HEK293 (cell line): ENCODE measurements at regions not wholly inside any gene's neighbourhood (a gene's known extent, or its start where the extent isn't known, plus 50 kb on each side); places are given as distances from the start of the nearest gene placed in this dataset.

Experiments used
- CTCF ChIA-PET: fragments of 350-600 bp; formaldehyde crosslinking; extraction: SDS; loops from one replicate; lab custom pipeline; 2021; ENCODE audit warnings: antibody characterized with exemption; lab: Yijun Ruan, JAX
- POLR2A ChIA-PET: fragments of 300-600 bp; formaldehyde crosslinking; extraction: SDS; loops from one replicate; lab custom pipeline; 2020; ENCODE audit warnings: antibody characterized with exemption, inconsistent platforms; lab: Yijun Ruan, JAX
- H3K27ac ChIP-seq: fragments of 200-500 bp; sonication (Bioruptor generic); 2 replicates; pipeline ENCODE4 v1.5.1; 2014; ENCODE audit warnings: low read depth, low read length, control low read depth, inconsistent platforms; ENCODE audit errors: extremely low read depth
- H3K36me3 ChIP-seq, 2 experiments: fragments of 200-500 bp in 1 of 2; sonication (Bioruptor generic) in 1 of 2; 1 replicate in 1 of 2; 2 replicates in 1 of 2; pipeline ENCODE4 v1.5.1; 2014 to 2017; ENCODE audit warnings: inconsistent platforms in 2 of 2, low read length in 2 of 2; ENCODE audit not compliant: control insufficient read depth in 2 of 2, insufficient read depth in 1 of 2
- H3K4me1 ChIP-seq: fragments of 200-500 bp; sonication (Bioruptor generic); 2 replicates; pipeline ENCODE4 v1.5.1; 2014; ENCODE audit warnings: mild to moderate bottlenecking, low read length, inconsistent platforms; ENCODE audit not compliant: control insufficient read depth, insufficient read depth
- H3K4me3 ChIP-seq: 2 replicates; pipeline ENCODE4 v1.5.1; 2011; ENCODE audit warnings: low read depth, mild to moderate bottlenecking, control low read depth, low read length, moderate library complexity
- H3K9me3 ChIP-seq: fragments of 200-500 bp; sonication (Bioruptor generic); 2 replicates; pipeline ENCODE4 v1.5.1; 2014; ENCODE audit warnings: low read depth, low read length, inconsistent platforms; ENCODE audit not compliant: control insufficient read depth, insufficient read depth
- EGR2 ChIP-seq: fragments of 450-650 bp; formaldehyde crosslinking; IDR thresholded peaks from 2 replicates; pipeline ENCODE4 v1.5.1; 2016; ENCODE audit warnings: low read depth, missing biosample characterization, missing genetic modification characterization
- GLI2 ChIP-seq: fragments of 450-650 bp; formaldehyde crosslinking; IDR thresholded peaks from 2 replicates; pipeline ENCODE4; 2017; ENCODE audit warnings: missing biosample characterization, missing genetic modification characterization, low read depth, borderline replicate concordance
- HOXC10 ChIP-seq: sonication (generic); formaldehyde crosslinking; IDR thresholded peaks from 2 replicates; pipeline ENCODE4 v1.8.1; 2023; ENCODE audit warnings: mild to moderate bottlenecking, missing genetic modification reagents
- MZF1 ChIP-seq: fragments of 450-650 bp; formaldehyde crosslinking; IDR thresholded peaks from 2 replicates; pipeline ENCODE4 v1.5.1; 2017; ENCODE audit warnings: missing biosample characterization, missing genetic modification characterization, borderline replicate concordance
- SCRT1 ChIP-seq: fragments of 450-650 bp; formaldehyde crosslinking; IDR thresholded peaks from 2 replicates; pipeline ENCODE4 v1.5.1; 2016; ENCODE audit warnings: missing biosample characterization, missing genetic modification characterization, borderline replicate concordance
- SETDB1 ChIP-seq: IDR thresholded peaks from one replicate; pipeline ENCODE4 v1.6.1; 2017; ENCODE audit warnings: mild to moderate bottlenecking, low read length, moderate library complexity, mixed read lengths; ENCODE audit not compliant: insufficient read length
- ZFP41 ChIP-seq: fragments of 450-650 bp; formaldehyde crosslinking; IDR thresholded peaks from 2 replicates; pipeline ENCODE4 v1.5.1; 2016; ENCODE audit warnings: missing biosample characterization, missing genetic modification characterization, borderline replicate concordance
- ZNF202 ChIP-seq: fragments of 450-650 bp; formaldehyde crosslinking; IDR thresholded peaks from 2 replicates; pipeline ENCODE4 v1.5.1; 2016; ENCODE audit warnings: missing biosample characterization, missing genetic modification characterization, borderline replicate concordance
- ZNF248 ChIP-seq: fragments of 450-650 bp; formaldehyde crosslinking; IDR thresholded peaks from 2 replicates; pipeline ENCODE4 v1.5.1; 2017; ENCODE audit warnings: missing biosample characterization, missing genetic modification characterization
- ZNF350 ChIP-seq: fragments of 450-650 bp; formaldehyde crosslinking; IDR thresholded peaks from 2 replicates; pipeline ENCODE4 v1.5.0; 2017; ENCODE audit warnings: missing biosample characterization, mild to moderate bottlenecking, missing genetic modification characterization
- ZNF426 ChIP-seq: fragments of 450-650 bp; formaldehyde crosslinking; IDR thresholded peaks from 2 replicates; pipeline ENCODE4 v1.5.1; 2017; ENCODE audit warnings: missing biosample characterization, missing genetic modification characterization, mild to moderate bottlenecking, inconsistent platforms, moderate library complexity
- ZNF529 ChIP-seq: fragments of 450-650 bp; formaldehyde crosslinking; IDR thresholded peaks from 2 replicates; pipeline ENCODE4 v1.5.1; 2017; ENCODE audit warnings: missing genetic modification characterization, missing biosample characterization; ENCODE audit not compliant: insufficient replicate concordance
- ZNF664 ChIP-seq: fragments of 450-650 bp; formaldehyde crosslinking; IDR thresholded peaks from 2 replicates; pipeline ENCODE4 v1.5.1; 2016; ENCODE audit warnings: missing biosample characterization, missing genetic modification characterization
- ZNF701 ChIP-seq: fragments of 450-650 bp; formaldehyde crosslinking; IDR thresholded peaks from 2 replicates; pipeline ENCODE4 v1.5.1; 2016; ENCODE audit warnings: missing biosample characterization, missing genetic modification characterization
- ZNF837 ChIP-seq: fragments of 450-650 bp; formaldehyde crosslinking; IDR thresholded peaks from 2 replicates; pipeline ENCODE4 v1.5.1; 2016; ENCODE audit warnings: missing biosample characterization, missing genetic modification characterization
- ZSCAN4 ChIP-seq: fragments of 450-650 bp; formaldehyde crosslinking; IDR thresholded peaks from 2 replicates; pipeline ENCODE4 v1.5.1; 2017; ENCODE audit warnings: missing biosample characterization, missing genetic modification characterization
- TF ChIP-seq, protein P1 (sequence below): fragments of 450-650 bp; formaldehyde crosslinking; IDR thresholded peaks from 2 replicates; pipeline ENCODE4 v1.5.1; 2017; ENCODE audit warnings: missing biosample characterization, missing genetic modification characterization
- TF ChIP-seq, protein P2 (sequence below): fragments of 450-650 bp; formaldehyde crosslinking; IDR thresholded peaks from 2 replicates; pipeline ENCODE4 v1.5.1; 2016; ENCODE audit warnings: missing biosample characterization, missing genetic modification characterization

DNA sequence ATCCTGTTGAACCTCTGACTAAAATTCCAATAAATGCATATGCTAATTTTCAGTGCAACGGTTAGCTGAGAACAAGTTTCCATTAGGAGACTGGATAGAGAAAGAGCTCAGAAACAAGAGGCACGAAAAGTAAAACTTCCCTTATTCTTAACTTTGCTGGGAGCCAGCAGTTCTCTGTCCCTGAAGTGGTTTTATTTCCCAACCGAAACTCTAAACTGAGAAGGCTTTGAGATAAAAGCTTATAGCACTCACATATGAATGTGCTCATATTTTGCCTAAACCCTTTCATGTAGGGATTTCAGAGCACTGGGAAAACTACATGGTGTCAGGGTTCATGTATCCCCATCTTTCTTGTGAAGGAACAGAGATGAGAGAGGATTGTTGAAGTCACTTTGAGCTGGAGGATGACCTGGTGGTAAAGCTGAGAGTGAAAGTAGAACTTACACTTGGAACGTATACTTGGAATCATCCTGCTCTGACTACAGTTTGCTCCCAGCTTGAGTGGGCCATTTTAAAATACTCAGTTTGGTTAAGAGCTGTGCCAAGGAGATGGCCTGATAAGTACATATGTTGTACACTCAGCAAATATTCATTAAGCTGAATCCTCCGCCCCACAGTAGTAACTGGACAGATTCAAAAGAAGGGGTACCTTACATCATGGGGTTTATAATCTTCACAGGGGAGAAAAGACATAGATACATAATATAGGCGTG lies 324.2 kb upstream of the CNR1 start:
- Histone ChIP-seq H3K9me3 (no peaks in the 10 kb centered on the region), H3K36me3 (no peaks in the 10 kb centered on the region), H3K4me1 (no peaks in the 10 kb centered on the region), H3K4me3 (no peak overlapping the region), H3K27ac (no peak overlapping the region)
- ChIA-PET CTCF (interaction anchor here (0.5 to 1.3 kb wide), 7 partner anchors 12 to 824 kb away, joined by 3 to 4 read pairs (median 3); no protein-coding TSS in a partner anchor), POLR2A (no interaction called here)
- TF ChIP-seq ZNF350 (tag by site-specific recombination) (no peak), ZNF202 (tag by site-specific recombination) (no peak), HOXC10 (CRISPR knock-in tag) (no peak), ZNF664 (tag by site-specific recombination) (no peak), ZNF529 (no peak), ZNF426 (tag by site-specific recombination) (no peak), MZF1 (no peak), GLI2 (tag by site-specific recombination) (no peak), SCRT1 (tag by site-specific recombination) (no peak), SETDB1 (no peak), EGR2 (no peak), ZNF248 (tag by site-specific recombination) (no peak), ZNF701 (tag by site-specific recombination) (no peak), ZNF837 (tag by site-specific recombination) (no peak), ZSCAN4 (tag by site-specific recombination) (no peak), ZFP41 (tag by site-specific recombination) (no peak)
- TF ChIP-seq, protein P1, sequence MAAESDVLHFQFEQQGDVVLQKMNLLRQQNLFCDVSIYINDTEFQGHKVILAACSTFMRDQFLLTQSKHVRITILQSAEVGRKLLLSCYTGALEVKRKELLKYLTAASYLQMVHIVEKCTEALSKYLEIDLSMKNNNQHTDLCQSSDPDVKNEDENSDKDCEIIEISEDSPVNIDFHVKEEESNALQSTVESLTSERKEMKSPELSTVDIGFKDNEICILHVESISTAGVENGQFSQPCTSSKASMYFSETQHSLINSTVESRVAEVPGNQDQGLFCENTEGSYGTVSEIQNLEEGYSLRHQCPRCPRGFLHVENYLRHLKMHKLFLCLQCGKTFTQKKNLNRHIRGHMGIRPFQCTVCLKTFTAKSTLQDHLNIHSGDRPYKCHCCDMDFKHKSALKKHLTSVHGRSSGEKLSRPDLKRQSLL (tag by site-specific recombination), result no peak
- TF ChIP-seq, protein P2, sequence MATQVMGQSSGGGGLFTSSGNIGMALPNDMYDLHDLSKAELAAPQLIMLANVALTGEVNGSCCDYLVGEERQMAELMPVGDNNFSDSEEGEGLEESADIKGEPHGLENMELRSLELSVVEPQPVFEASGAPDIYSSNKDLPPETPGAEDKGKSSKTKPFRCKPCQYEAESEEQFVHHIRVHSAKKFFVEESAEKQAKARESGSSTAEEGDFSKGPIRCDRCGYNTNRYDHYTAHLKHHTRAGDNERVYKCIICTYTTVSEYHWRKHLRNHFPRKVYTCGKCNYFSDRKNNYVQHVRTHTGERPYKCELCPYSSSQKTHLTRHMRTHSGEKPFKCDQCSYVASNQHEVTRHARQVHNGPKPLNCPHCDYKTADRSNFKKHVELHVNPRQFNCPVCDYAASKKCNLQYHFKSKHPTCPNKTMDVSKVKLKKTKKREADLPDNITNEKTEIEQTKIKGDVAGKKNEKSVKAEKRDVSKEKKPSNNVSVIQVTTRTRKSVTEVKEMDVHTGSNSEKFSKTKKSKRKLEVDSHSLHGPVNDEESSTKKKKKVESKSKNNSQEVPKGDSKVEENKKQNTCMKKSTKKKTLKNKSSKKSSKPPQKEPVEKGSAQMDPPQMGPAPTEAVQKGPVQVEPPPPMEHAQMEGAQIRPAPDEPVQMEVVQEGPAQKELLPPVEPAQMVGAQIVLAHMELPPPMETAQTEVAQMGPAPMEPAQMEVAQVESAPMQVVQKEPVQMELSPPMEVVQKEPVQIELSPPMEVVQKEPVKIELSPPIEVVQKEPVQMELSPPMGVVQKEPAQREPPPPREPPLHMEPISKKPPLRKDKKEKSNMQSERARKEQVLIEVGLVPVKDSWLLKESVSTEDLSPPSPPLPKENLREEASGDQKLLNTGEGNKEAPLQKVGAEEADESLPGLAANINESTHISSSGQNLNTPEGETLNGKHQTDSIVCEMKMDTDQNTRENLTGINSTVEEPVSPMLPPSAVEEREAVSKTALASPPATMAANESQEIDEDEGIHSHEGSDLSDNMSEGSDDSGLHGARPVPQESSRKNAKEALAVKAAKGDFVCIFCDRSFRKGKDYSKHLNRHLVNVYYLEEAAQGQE (tag by site-specific recombination), result no peak

DNA sequence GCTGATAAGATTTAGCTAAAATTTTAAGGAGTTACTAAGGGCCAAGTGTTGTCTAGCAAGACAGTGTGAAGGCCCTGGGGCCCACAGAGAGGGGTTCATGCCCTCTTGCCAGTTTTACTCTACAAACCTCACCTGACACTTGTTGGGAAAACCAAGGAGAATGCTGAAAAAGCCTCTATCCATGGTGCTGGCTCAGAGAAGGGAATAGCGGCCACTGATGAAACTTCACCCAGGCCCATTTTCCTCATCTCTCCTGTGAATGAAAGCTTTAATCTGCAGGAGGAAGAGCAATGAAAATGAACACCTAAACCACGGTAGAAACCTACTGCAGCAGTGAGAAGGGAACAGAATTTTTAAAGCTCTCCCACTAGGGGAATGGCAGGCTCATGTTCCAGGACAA lies 317.3 kb upstream of the CNR1 start:
- TF ChIP-seq, protein P2 (tag by site-specific recombination), result peak; percentile 87
- TF ChIP-seq ZNF664 (tag by site-specific recombination), result no peak

More for the DNA sequence above, 317.3 kb upstream of the CNR1 start:
- Histone ChIP-seq H3K4me1 (no peaks in the 10 kb centered on the region), H3K4me3 (no peak overlapping the region), H3K36me3 (no peaks in the 10 kb centered on the region), H3K9me3 (no peaks in the 10 kb centered on the region), H3K27ac (no peak overlapping the region)
- POLR2A ChIA-PET, result no interaction called here
- CTCF ChIA-PET, result no interaction called here
